Neutrophil (primary cell): ENCODE measurements at regions not wholly inside any gene's neighbourhood (a gene's known extent, or its start where the extent isn't known, plus 50 kb on each side); places are given as distances from the start of the nearest gene placed in this dataset.

ENCODE experiments used
- H3K27ac ChIP-seq: fragments of 200-600 bp; sonication (generic); 2 replicates; pipeline ENCODE4 v1.5.1; 2016; ENCODE audit warnings: mild to moderate bottlenecking, moderate library complexity
- H3K27me3 ChIP-seq: fragments of 200-600 bp; sonication (generic); 2 replicates; pipeline ENCODE4 v1.6.0; 2016; ENCODE audit warnings: mild to moderate bottlenecking
- H3K36me3 ChIP-seq: fragments of 200-600 bp; sonication (generic); 2 replicates; pipeline ENCODE4 v1.5.1; 2017
- H3K4me1 ChIP-seq, 2 experiments: fragments of 200-600 bp in 1 of 2; sonication (generic) in 1 of 2; 1 replicate in 1 of 2; 2 replicates in 1 of 2; pipeline versions ENCODE4 v1.5.1 to v1.6.1; 2013 to 2016; ENCODE audit warnings: low read depth in 1 of 2, low read length in 1 of 2, mild to moderate bottlenecking in 1 of 2, moderate library complexity in 1 of 2; ENCODE audit not compliant: control insufficient read depth in 1 of 2, insufficient read depth in 1 of 2
- H3K4me3 ChIP-seq, 2 experiments: fragments of 200-600 bp in 1 of 2; sonication (generic) in 1 of 2; 1 replicate in 1 of 2; 2 replicates in 1 of 2; pipeline ENCODE4 v1.5.1; 2013 to 2016; ENCODE audit warnings: low read depth in 1 of 2, low read length in 1 of 2, mild to moderate bottlenecking in 1 of 2, moderate library complexity in 1 of 2
- H3K9me3 ChIP-seq: fragments of 200-600 bp; sonication (generic); 2 replicates; pipeline ENCODE4 v1.5.1; 2016
- CTCF ChIP-seq: fragments of 200-600 bp; sonication (generic); IDR thresholded peaks from 2 replicates; pipeline ENCODE4 v1.5.1; 2016; ENCODE audit warnings: antibody characterized with exemption

- Histone ChIP-seq H3K4me1 (no peaks in the 10 kb centered on the region), H3K27ac (no peak overlapping the region), H3K27me3 (no peaks in the 10 kb centered on the region), H3K4me3 (no peak overlapping the region), H3K9me3 (no peaks in the 10 kb centered on the region), H3K36me3 (no peaks in the 10 kb centered on the region)
- no peak for TF ChIP-seq CTCF
These were observed 392.6 kb upstream of the SHH start for GRCh38 chr7:156204820-156205219.

GRCh38 chr7:156203923-156204322, 391.7 kb upstream of the SHH start:
- Histone ChIP-seq H3K27me3 (no peaks in the 10 kb centered on the region), H3K36me3 (no peaks in the 10 kb centered on the region), H3K4me1 (no peaks in the 10 kb centered on the region), H3K27ac (no peak overlapping the region), H3K4me3 (no peak overlapping the region), H3K9me3 (no peaks in the 10 kb centered on the region)
- no peak for TF ChIP-seq CTCF

- Histone ChIP-seq H3K27me3 (no peaks in the 10 kb centered on the region), H3K36me3 (no peaks in the 10 kb centered on the region), H3K4me3 (no peak overlapping the region), H3K4me1 (no peaks in the 10 kb centered on the region), H3K27ac (no peak overlapping the region), H3K9me3 (no peaks in the 10 kb centered on the region)
- TF ChIP-seq CTCF = no peak
These were observed 386.0 kb upstream of the SHH start for GRCh38 chr7:156198277-156198676.

- Histone ChIP-seq H3K36me3 (no peaks in the 10 kb centered on the region), H3K4me3 (no peak overlapping the region), H3K4me1 (no peaks in the 10 kb centered on the region), H3K27ac (no peak overlapping the region), H3K9me3 (no peaks in the 10 kb centered on the region), H3K27me3 (no peaks in the 10 kb centered on the region)
- no peak for TF ChIP-seq CTCF
These were observed 384.4 kb upstream of the SHH start for GRCh38 chr7:156196649-156197048.

GRCh38 chr7:156195276-156195675, 383.0 kb upstream of the SHH start:
- Histone ChIP-seq H3K9me3 (no peaks in the 10 kb centered on the region), H3K4me1 (no peaks in the 10 kb centered on the region), H3K36me3 (no peaks in the 10 kb centered on the region), H3K27ac (no peak overlapping the region), H3K4me3 (no peak overlapping the region), H3K27me3 (no peaks in the 10 kb centered on the region)
- TF ChIP-seq CTCF = no peak

GRCh38 chr7:156194813-156195212, 382.6 kb upstream of the SHH start:
- H3K4me1 ChIP-seq = no peaks in the 10 kb centered on the region
- TF ChIP-seq CTCF = no peak
- no peak overlapping the region for H3K4me3 ChIP-seq
- no peaks in the 10 kb centered on the region for H3K9me3 ChIP-seq
- no peak overlapping the region for H3K27ac ChIP-seq
- no peaks in the 10 kb centered on the region for H3K36me3 ChIP-seq
- H3K27me3 ChIP-seq = no peaks in the 10 kb centered on the region
